WERI-Rb-1 (cell line): ENCODE measurements at regions not wholly inside any gene's neighbourhood (a gene's known extent, or its start where the extent isn't known, plus 50 kb on each side); places are given as distances from the start of the nearest gene placed in this dataset.

Experiments used
- DNase-seq: peaks from one replicate; pipeline ENCODE4 v3.0.0-alpha.2; 2020
- H3K27ac ChIP-seq: fragments of 250-450 bp; sonication (Bioruptor Pico); 2 replicates; pipeline ENCODE4 v1.5.1; 2020; ENCODE audit warnings: mild to moderate bottlenecking, moderate library complexity
- H3K27me3 ChIP-seq: fragments of 250-450 bp; sonication (Bioruptor Pico); 2 replicates; pipeline ENCODE4 v1.5.1; 2021; ENCODE audit warnings: mild to moderate bottlenecking, low read depth, moderate library complexity; ENCODE audit not compliant: insufficient read depth, severe bottlenecking
- H3K36me3 ChIP-seq: fragments of 250-450 bp; sonication (Bioruptor Pico); 2 replicates; pipeline ENCODE4 v1.5.1; 2020; ENCODE audit warnings: mild to moderate bottlenecking, moderate library complexity
- H3K4me3 ChIP-seq: 2 replicates; pipeline ENCODE4 v1.5.1; 2011; ENCODE audit warnings: low read depth, mild to moderate bottlenecking, control low read depth, low read length
- H3K9me3 ChIP-seq: fragments of 250-450 bp; sonication (Bioruptor Pico); 2 replicates; pipeline ENCODE4 v1.5.1; 2021; ENCODE audit warnings: mild to moderate bottlenecking, moderate library complexity; ENCODE audit not compliant: severe bottlenecking
- TF ChIP-seq, protein P1 (sequence below): IDR thresholded peaks from 2 replicates; pipeline ENCODE4 v1.5.1; 2011; ENCODE audit warnings: low read depth, mild to moderate bottlenecking, control low read depth, inconsistent platforms, low read length

DNA sequence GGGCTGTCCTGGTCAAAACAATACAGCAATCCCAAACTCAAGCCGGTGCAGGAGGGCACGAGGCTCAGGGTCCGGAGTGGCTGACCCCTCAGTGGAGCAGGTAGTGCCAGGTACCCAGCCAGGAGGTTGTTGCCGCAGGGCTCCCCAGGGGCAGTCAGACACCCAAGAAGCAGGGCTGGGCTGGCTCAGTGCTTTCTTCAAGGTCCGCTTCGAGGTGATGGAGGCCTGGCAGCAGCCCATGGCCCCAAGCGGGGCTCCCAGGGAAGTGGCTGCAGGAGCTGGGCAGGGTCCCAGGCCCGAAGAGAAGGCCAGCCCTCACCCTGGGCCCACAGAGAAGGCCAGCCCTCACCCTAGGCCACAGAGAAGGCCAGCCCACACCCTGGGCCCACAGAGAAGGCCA is 55.3 kb upstream of the COPS8 start:
- TF ChIP-seq, protein P1, sequence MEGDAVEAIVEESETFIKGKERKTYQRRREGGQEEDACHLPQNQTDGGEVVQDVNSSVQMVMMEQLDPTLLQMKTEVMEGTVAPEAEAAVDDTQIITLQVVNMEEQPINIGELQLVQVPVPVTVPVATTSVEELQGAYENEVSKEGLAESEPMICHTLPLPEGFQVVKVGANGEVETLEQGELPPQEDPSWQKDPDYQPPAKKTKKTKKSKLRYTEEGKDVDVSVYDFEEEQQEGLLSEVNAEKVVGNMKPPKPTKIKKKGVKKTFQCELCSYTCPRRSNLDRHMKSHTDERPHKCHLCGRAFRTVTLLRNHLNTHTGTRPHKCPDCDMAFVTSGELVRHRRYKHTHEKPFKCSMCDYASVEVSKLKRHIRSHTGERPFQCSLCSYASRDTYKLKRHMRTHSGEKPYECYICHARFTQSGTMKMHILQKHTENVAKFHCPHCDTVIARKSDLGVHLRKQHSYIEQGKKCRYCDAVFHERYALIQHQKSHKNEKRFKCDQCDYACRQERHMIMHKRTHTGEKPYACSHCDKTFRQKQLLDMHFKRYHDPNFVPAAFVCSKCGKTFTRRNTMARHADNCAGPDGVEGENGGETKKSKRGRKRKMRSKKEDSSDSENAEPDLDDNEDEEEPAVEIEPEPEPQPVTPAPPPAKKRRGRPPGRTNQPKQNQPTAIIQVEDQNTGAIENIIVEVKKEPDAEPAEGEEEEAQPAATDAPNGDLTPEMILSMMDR = no peak
- no peak overlapping the region for H3K27ac ChIP-seq
- H3K9me3 ChIP-seq = no peaks in the 10 kb centered on the region
- no peak overlapping the region for H3K4me3 ChIP-seq
- DNase-seq = no peak
- H3K27me3 ChIP-seq = no peaks in the 10 kb centered on the region
- H3K36me3 ChIP-seq = no peaks in the 10 kb centered on the region

DNA sequence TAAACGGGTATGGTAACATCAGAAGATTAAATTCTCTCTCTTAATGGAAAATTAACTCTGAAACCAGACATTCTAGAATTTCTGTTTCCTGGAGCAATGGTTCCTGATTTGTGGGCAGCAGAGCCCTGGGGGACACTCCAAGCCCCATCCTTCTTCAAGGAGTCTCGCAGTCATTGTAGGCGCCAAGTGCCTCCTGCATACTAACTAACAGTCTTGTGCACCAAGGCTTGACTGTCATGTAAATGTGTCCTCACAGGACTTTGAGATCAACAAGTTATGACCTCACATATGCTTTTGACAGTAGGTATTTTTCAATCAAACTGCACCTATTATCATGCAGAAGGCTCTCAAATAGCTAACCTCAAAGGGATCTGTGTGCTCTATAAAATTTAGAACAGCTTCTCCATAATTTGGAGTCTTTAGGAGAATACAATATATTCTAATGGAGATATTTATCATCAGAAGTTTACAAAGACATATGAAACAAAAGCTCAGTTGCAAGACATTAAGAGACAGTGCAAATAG is 52.1 kb upstream of the COPS8 start:
- TF ChIP-seq, protein P1 = no peak
- H3K27ac ChIP-seq = no peak overlapping the region

GRCh38 chr2:237035781-237036475 is 49.8 kb upstream of the COPS8 start:
- no peak for DNase-seq

More for the DNA sequence above, 52.1 kb upstream of the COPS8 start:
- Histone ChIP-seq H3K4me3 (no peak overlapping the region), H3K9me3 (no peaks in the 10 kb centered on the region), H3K36me3 (no peaks in the 10 kb centered on the region), H3K27me3 (no peaks in the 10 kb centered on the region)
- no peak for DNase-seq

More at GRCh38 chr2:237035781-237036475, 49.8 kb upstream of the COPS8 start:
- Histone ChIP-seq H3K27ac (no peak overlapping the region), H3K4me3 (no peak overlapping the region), H3K36me3 (no peaks in the 10 kb centered on the region), H3K9me3 (no peaks in the 10 kb centered on the region), H3K27me3 (no peaks in the 10 kb centered on the region)
- TF ChIP-seq, protein P1 = no peak
